GM23338 (cell line): ENCODE measurements at regions not wholly inside any gene's neighbourhood (a gene's known extent, or its start where the extent isn't known, plus 50 kb on each side); places are given as distances from the start of the nearest gene placed in this dataset.

ENCODE experiments used
- ATAC-seq: fragments of 200-7000 bp; cut with Tn5 transposase; 3 replicates; pipeline ENCODE4 v1.9.1; 2020
- DNase-seq: peaks from one replicate; pipeline ENCODE4 v3.0.0-alpha.2; 2015; ENCODE audit warnings: low spot score
- H2AFZ ChIP-seq: fragments of 200-600 bp; sonication (generic); 2 replicates; pipeline ENCODE4 v1.8.0; 2016; ENCODE audit warnings: antibody characterized with exemption, mild to moderate bottlenecking, moderate library complexity
- H3F3A ChIP-seq: fragments of 200-600 bp; sonication (generic); replicated peaks from 2 replicates; pipeline ENCODE4 v1.8.0; 2017; ENCODE audit warnings: antibody characterized with exemption, mixed run types, low read depth
- H3K27ac ChIP-seq: fragments of 200-600 bp; sonication (generic); 2 replicates; pipeline ENCODE4 v1.6.1; 2016; ENCODE audit warnings: low read depth
- H3K27me3 ChIP-seq: fragments of 200-600 bp; sonication (generic); 2 replicates; pipeline ENCODE4 v1.8.0; 2016; ENCODE audit warnings: mild to moderate bottlenecking, mixed run types, moderate library complexity; ENCODE audit not compliant: insufficient read depth
- H3K36me3 ChIP-seq: fragments of 200-600 bp; sonication (generic); 2 replicates; pipeline ENCODE4 v1.8.0; 2016; ENCODE audit warnings: mild to moderate bottlenecking; ENCODE audit not compliant: insufficient read depth
- H3K4me1 ChIP-seq: fragments of 200-600 bp; sonication (generic); 2 replicates; pipeline ENCODE4 v1.8.0; 2016; ENCODE audit warnings: mild to moderate bottlenecking, moderate library complexity; ENCODE audit not compliant: insufficient read depth
- H3K4me2 ChIP-seq: fragments of 200-600 bp; sonication (generic); 2 replicates; pipeline ENCODE4 v1.7.1; 2017; ENCODE audit warnings: mixed run types
- H3K4me3 ChIP-seq: fragments of 200-600 bp; sonication (generic); 2 replicates; pipeline ENCODE4 v1.6.1; 2016; ENCODE audit warnings: mixed run types
- H3K79me2 ChIP-seq: fragments of 200-600 bp; sonication (generic); replicated peaks from 2 replicates; pipeline ENCODE4 v1.8.0; 2017; ENCODE audit warnings: mild to moderate bottlenecking; ENCODE audit not compliant: insufficient read depth
- H3K9me2 ChIP-seq: fragments of 200-600 bp; sonication (generic); 2 replicates; pipeline ENCODE4 v1.8.0; 2017; ENCODE audit not compliant: insufficient read depth
- H4K20me1 ChIP-seq: fragments of 200-600 bp; sonication (generic); replicated peaks from 2 replicates; pipeline ENCODE4 v1.8.0; 2017; ENCODE audit warnings: mild to moderate bottlenecking; ENCODE audit not compliant: insufficient read depth
- H3K27ac Mint-ChIP-seq: 2 replicates; pipeline ENCODE4 v1.8.0; 2020; ENCODE audit warnings: inconsistent platforms, mild to moderate bottlenecking, moderate library complexity, mixed read lengths
- H3K27me3 Mint-ChIP-seq: 3 replicates; pipeline ENCODE4 v1.8.0; 2022; ENCODE audit warnings: low read depth, mild to moderate bottlenecking, moderate library complexity, mixed read lengths, inconsistent platforms; ENCODE audit not compliant: insufficient read depth, poor library complexity
- H3K36me3 Mint-ChIP-seq: 3 replicates; pipeline ENCODE4 v1.8.0; 2021; ENCODE audit warnings: low read depth, mild to moderate bottlenecking, inconsistent platforms, moderate library complexity, mixed read lengths
- H3K4me1 Mint-ChIP-seq: 3 replicates; pipeline ENCODE4 v1.8.0; 2020; ENCODE audit warnings: mild to moderate bottlenecking, inconsistent platforms, mixed read lengths
- H3K4me3 Mint-ChIP-seq: 3 replicates; pipeline ENCODE4 v1.8.0; 2021; ENCODE audit warnings: moderate library complexity, mild to moderate bottlenecking, inconsistent platforms, mixed read lengths
- H3K9me3 Mint-ChIP-seq: 3 replicates; pipeline ENCODE4 v1.8.0; 2020; ENCODE audit warnings: moderate library complexity, mild to moderate bottlenecking, inconsistent platforms, mixed read lengths
- EZH2 ChIP-seq: fragments of 200-600 bp; sonication (generic); IDR thresholded peaks from one replicate; pipeline ENCODE4 v1.8.0; 2017; ENCODE audit warnings: antibody characterized with exemption, mild to moderate bottlenecking, low read depth; ENCODE audit not compliant: unreplicated experiment
- EZH2phosphoT487 ChIP-seq: fragments of 200-600 bp; sonication (generic); IDR thresholded peaks from one replicate; pipeline ENCODE4 v1.8.1; 2018; ENCODE audit warnings: antibody characterized with exemption; ENCODE audit not compliant: unreplicated experiment
- NANOG ChIP-seq: IDR thresholded peaks from 2 replicates; pipeline ENCODE4 v1.6.1; 2016; ENCODE audit warnings: antibody characterized with exemption, borderline replicate concordance
- ZNF114 ChIP-seq: fragments of 250-450 bp; sonication (Bioruptor Pico); IDR thresholded peaks from 2 replicates; pipeline ENCODE4 v1.5.0; 2020; ENCODE audit warnings: mild to moderate bottlenecking, moderate library complexity
- TF ChIP-seq, protein P1 (sequence below), 2 experiments: fragments of 200-600 bp in 1 of 2; sonication (generic) in 1 of 2; conservative IDR thresholded peaks; 2 replicates each; pipeline versions ENCODE4 v1.5.1 to v1.6.1; 2016 to 2017; ENCODE audit warnings: antibody characterized with exemption in 2 of 2, low read depth in 2 of 2, mild to moderate bottlenecking in 2 of 2, moderate library complexity in 1 of 2
- TF ChIP-seq, protein P2 (sequence below): IDR thresholded peaks from 2 replicates; pipeline ENCODE4 v1.6.1; 2016; ENCODE audit warnings: antibody characterized with exemption
- TF ChIP-seq, protein P3 (sequence below): IDR thresholded peaks from one replicate; pipeline ENCODE4 v1.6.1; 2018; ENCODE audit warnings: antibody characterized with exemption; ENCODE audit not compliant: unreplicated experiment
- TF ChIP-seq, protein P4 (sequence below): fragments of 250-450 bp; sonication (Bioruptor Pico); IDR thresholded peaks from 2 replicates; pipeline ENCODE4 v1.5.0; 2020; ENCODE audit warnings: mild to moderate bottlenecking, moderate library complexity

DNA sequence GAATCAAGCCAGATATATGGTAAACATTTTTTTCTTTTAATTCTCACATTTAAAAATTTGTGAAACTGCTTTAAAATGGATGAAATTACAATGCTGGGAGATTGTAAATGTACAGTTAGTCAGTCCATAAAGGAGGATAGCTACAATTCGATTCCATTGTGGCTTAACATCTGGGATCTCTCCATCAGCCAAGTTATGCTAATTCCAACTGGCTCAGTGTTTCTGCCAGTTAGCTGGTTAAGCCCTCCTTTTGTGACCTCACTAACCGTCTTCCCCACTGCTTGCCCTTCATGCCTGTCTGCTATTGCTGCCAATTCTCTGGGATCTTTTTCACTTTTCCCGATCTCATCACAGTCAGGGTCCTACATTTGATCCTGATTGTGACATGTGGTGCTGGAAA is 1347.6 kb downstream of the CDH11 start (continued):
- TF ChIP-seq, protein P1, sequence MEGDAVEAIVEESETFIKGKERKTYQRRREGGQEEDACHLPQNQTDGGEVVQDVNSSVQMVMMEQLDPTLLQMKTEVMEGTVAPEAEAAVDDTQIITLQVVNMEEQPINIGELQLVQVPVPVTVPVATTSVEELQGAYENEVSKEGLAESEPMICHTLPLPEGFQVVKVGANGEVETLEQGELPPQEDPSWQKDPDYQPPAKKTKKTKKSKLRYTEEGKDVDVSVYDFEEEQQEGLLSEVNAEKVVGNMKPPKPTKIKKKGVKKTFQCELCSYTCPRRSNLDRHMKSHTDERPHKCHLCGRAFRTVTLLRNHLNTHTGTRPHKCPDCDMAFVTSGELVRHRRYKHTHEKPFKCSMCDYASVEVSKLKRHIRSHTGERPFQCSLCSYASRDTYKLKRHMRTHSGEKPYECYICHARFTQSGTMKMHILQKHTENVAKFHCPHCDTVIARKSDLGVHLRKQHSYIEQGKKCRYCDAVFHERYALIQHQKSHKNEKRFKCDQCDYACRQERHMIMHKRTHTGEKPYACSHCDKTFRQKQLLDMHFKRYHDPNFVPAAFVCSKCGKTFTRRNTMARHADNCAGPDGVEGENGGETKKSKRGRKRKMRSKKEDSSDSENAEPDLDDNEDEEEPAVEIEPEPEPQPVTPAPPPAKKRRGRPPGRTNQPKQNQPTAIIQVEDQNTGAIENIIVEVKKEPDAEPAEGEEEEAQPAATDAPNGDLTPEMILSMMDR (conservative IDR thresholded peaks at IDR 0.05; ENCODE audit: low read depth in 2 of 2), result no peak
- TF ChIP-seq, protein P2, sequence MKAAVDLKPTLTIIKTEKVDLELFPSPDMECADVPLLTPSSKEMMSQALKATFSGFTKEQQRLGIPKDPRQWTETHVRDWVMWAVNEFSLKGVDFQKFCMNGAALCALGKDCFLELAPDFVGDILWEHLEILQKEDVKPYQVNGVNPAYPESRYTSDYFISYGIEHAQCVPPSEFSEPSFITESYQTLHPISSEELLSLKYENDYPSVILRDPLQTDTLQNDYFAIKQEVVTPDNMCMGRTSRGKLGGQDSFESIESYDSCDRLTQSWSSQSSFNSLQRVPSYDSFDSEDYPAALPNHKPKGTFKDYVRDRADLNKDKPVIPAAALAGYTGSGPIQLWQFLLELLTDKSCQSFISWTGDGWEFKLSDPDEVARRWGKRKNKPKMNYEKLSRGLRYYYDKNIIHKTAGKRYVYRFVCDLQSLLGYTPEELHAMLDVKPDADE, result no peak

DNA sequence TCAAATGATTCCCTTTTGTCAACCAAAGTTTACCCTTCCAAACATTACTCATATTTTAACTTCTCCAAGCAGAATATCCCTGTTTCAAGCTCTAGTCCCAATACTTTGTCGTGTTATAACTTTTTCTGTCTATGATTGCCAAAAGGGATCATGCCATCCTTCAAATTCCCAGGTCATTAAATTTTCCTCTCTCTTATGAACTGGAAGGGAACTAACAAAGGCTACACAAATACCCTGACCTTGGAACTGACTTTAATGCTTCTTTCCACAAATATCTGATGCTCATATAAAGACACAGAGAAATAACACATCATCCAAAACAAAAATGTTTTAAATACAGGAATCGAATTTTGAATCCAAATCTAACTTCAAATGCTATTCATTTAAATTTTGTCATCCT is 1352.7 kb downstream of the CDH11 start:
- Histone ChIP-seq H4K20me1 (no peaks in the 10 kb centered on the region), H3K27ac (no peak overlapping the region), H3K4me3 (no peak overlapping the region), H3K79me2 (no peaks in the 10 kb centered on the region), H3K4me1 (no peaks in the 10 kb centered on the region), H3F3A (no peaks in the 10 kb centered on the region), H3K9me2 (no peaks in the 10 kb centered on the region), H3K27me3 (no peaks in the 10 kb centered on the region), H3K4me2 (no peak overlapping the region), H2AFZ (no peak overlapping the region), H3K36me3 (no peaks in the 10 kb centered on the region)
- H3K4me3 Mint-ChIP-seq, result no peak overlapping the region
- H3K4me1 Mint-ChIP-seq, result no peaks in the 10 kb centered on the region
- ATAC-seq, result no peak
- DNase-seq, result no peak
- no peaks in the 10 kb centered on the region for H3K27me3 Mint-ChIP-seq
- H3K9me3 Mint-ChIP-seq, result 0 out of 3 replicates have a peak, but pooled peaks cover 3% of the 10 kb centered on the region
- no peaks in the 10 kb centered on the region for H3K36me3 Mint-ChIP-seq
- no peak overlapping the region for H3K27ac Mint-ChIP-seq
- TF ChIP-seq, protein P3, sequence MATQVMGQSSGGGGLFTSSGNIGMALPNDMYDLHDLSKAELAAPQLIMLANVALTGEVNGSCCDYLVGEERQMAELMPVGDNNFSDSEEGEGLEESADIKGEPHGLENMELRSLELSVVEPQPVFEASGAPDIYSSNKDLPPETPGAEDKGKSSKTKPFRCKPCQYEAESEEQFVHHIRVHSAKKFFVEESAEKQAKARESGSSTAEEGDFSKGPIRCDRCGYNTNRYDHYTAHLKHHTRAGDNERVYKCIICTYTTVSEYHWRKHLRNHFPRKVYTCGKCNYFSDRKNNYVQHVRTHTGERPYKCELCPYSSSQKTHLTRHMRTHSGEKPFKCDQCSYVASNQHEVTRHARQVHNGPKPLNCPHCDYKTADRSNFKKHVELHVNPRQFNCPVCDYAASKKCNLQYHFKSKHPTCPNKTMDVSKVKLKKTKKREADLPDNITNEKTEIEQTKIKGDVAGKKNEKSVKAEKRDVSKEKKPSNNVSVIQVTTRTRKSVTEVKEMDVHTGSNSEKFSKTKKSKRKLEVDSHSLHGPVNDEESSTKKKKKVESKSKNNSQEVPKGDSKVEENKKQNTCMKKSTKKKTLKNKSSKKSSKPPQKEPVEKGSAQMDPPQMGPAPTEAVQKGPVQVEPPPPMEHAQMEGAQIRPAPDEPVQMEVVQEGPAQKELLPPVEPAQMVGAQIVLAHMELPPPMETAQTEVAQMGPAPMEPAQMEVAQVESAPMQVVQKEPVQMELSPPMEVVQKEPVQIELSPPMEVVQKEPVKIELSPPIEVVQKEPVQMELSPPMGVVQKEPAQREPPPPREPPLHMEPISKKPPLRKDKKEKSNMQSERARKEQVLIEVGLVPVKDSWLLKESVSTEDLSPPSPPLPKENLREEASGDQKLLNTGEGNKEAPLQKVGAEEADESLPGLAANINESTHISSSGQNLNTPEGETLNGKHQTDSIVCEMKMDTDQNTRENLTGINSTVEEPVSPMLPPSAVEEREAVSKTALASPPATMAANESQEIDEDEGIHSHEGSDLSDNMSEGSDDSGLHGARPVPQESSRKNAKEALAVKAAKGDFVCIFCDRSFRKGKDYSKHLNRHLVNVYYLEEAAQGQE, result no peak
- TF ChIP-seq, protein P4, sequence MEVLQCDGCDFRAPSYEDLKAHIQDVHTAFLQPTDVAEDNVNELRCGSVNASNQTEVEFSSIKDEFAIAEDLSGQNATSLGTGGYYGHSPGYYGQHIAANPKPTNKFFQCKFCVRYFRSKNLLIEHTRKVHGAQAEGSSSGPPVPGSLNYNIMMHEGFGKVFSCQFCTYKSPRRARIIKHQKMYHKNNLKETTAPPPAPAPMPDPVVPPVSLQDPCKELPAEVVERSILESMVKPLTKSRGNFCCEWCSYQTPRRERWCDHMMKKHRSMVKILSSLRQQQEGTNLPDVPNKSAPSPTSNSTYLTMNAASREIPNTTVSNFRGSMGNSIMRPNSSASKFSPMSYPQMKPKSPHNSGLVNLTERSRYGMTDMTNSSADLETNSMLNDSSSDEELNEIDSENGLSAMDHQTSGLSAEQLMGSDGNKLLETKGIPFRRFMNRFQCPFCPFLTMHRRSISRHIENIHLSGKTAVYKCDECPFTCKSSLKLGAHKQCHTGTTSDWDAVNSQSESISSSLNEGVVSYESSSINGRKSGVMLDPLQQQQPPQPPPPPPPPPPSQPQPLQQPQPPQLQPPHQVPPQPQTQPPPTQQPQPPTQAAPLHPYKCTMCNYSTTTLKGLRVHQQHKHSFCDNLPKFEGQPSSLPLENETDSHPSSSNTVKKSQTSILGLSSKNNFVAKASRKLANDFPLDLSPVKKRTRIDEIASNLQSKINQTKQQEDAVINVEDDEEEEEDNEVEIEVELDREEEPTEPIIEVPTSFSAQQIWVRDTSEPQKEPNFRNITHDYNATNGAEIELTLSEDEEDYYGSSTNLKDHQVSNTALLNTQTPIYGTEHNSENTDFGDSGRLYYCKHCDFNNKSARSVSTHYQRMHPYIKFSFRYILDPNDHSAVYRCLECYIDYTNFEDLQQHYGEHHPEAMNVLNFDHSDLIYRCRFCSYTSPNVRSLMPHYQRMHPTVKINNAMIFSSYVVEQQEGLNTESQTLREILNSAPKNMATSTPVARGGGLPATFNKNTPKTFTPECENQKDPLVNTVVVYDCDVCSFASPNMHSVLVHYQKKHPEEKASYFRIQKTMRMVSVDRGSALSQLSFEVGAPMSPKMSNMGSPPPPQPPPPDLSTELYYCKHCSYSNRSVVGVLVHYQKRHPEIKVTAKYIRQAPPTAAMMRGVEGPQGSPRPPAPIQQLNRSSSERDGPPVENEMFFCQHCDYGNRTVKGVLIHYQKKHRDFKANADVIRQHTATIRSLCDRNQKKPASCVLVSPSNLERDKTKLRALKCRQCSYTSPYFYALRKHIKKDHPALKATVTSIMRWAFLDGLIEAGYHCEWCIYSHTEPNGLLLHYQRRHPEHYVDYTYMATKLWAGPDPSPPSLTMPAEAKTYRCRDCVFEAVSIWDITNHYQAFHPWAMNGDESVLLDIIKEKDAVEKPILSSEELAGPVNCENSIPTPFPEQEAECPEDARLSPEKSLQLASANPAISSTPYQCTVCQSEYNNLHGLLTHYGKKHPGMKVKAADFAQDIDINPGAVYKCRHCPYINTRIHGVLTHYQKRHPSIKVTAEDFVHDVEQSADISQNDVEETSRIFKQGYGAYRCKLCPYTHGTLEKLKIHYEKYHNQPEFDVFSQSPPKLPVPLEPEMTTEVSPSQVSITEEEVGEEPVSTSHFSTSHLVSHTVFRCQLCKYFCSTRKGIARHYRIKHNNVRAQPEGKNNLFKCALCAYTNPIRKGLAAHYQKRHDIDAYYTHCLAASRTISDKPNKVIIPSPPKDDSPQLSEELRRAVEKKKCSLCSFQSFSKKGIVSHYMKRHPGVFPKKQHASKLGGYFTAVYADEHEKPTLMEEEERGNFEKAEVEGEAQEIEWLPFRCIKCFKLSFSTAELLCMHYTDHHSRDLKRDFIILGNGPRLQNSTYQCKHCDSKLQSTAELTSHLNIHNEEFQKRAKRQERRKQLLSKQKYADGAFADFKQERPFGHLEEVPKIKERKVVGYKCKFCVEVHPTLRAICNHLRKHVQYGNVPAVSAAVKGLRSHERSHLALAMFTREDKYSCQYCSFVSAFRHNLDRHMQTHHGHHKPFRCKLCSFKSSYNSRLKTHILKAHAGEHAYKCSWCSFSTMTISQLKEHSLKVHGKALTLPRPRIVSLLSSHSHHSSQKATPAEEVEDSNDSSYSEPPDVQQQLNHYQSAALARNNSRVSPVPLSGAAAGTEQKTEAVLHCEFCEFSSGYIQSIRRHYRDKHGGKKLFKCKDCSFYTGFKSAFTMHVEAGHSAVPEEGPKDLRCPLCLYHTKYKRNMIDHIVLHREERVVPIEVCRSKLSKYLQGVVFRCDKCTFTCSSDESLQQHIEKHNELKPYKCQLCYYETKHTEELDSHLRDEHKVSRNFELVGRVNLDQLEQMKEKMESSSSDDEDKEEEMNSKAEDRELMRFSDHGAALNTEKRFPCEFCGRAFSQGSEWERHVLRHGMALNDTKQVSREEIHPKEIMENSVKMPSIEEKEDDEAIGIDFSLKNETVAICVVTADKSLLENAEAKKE (CRISPR knock-in tag), result no peak
- TF ChIP-seq NANOG (no peak), EZH2phosphoT487 (no peak), EZH2 (no peak), ZNF114 (no peak)
- TF ChIP-seq, protein P1 (conservative IDR thresholded peaks at IDR 0.05; ENCODE audit: low read depth in 2 of 2), result no peak
- TF ChIP-seq, protein P2, result no peak
